ENCODE measurements at regions not wholly inside any gene's neighbourhood (a gene's known extent, or its start where the extent isn't known, plus 50 kb on each side); places are given as distances from the start of the nearest gene placed in this dataset.

DNA sequence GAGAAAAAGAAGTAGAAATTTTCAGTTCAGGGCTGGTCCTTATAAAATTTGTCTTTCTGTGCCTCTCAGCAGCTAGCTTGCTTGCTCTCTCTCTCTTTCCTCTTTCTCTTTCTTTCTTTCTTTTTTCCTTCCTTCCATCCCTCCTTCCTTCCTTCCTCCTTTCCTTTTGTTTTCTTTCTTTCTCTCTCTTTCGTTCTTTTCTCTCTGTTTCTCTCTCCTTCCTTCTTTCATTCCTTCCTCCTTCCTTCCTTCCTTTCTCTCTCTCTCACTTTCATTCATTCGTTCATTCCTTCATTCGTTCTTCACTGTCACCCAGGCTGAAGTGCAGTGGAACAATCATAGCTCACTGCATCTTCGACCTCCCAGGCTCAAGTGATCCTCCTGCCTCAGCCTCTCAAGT lies 69.3 kb upstream of the CPOX start:
- ChIA-PET CTCF (no interaction called here), POLR2A (ENCODE audit: unreplicated experiment) (no interaction called here)
- no peak overlapping the region for H3K4me2 ChIP-seq (ENCODE audit: low read depth, low read length)
- no peaks in the 10 kb centered on the region for H3K79me1 ChIP-seq (ENCODE audit: low read depth in 1 of 2, low read length in 2 of 2)
- no TSS peak for BruUV-seq (replicated peaks)
- dilution Hi-C loops (cut with HindIII; ENCODE audit: low sequenced_read_pairs, unreplicated experiment): no loop called here
- 80 to 92% methylated on average over 2 to 3 of the region's 4 CpGs for WGBS, 2 experiments (ENCODE audit: extremely low coverage in 2 of 2, insufficient read length in 1 of 2)
- H3K4me1 ChIP-seq (ENCODE audit: control insufficient read depth, insufficient read depth, low read length): no peaks in the 10 kb centered on the region
- no peak overlapping the region for H2AFZ ChIP-seq (replicated peaks; ENCODE audit: low read length, poor library complexity)
- H3K9ac ChIP-seq (ENCODE audit: low read depth, low read length): no peak overlapping the region
- no peak overlapping the region for H3K4ac ChIP-seq (ENCODE audit: low read depth, low read length)
- no peak for ATAC-seq (ENCODE audit: low read depth)
- peaks cover 10% of the 10 kb centered on the region for H3K27me3 ChIP-seq (ENCODE audit: control insufficient read depth, insufficient read depth, low read length)
- H2BK15ac ChIP-seq (ENCODE audit: low read depth, low read length): no peak overlapping the region
- intact Hi-C loops (cut with micrococcal nuclease): no loop called here
- no peak overlapping the region for H3K14ac ChIP-seq (replicated peaks; ENCODE audit: low read depth, low read length)
- H2BK20ac ChIP-seq (ENCODE audit: low read depth, low read length): no peak overlapping the region
- H4K8ac ChIP-seq (ENCODE audit: low read depth in 2 of 2, low read length in 2 of 2): no peak overlapping the region
- H4K5ac ChIP-seq (ENCODE audit: low read depth, low read length): no peak overlapping the region
- no peaks in the 10 kb centered on the region for H3K9me3 ChIP-seq (ENCODE audit: control insufficient read depth, insufficient read depth, low read length)
- no peaks in the 10 kb centered on the region for H3K36me3 ChIP-seq (ENCODE audit: control insufficient read depth, insufficient read depth, low read length)
- no peak overlapping the region for H2BK5ac ChIP-seq (ENCODE audit: low read depth, low read length, poor library complexity, severe bottlenecking)
- no peak overlapping the region for H3K27ac ChIP-seq (ENCODE audit: insufficient read depth, low read length)
- no peaks in the 10 kb centered on the region for H3K9me1 ChIP-seq (ENCODE audit: insufficient read depth, low read length)
- H3K23ac ChIP-seq (ENCODE audit: low read depth, low read length): no peak overlapping the region
- no peak overlapping the region for H2AK9ac ChIP-seq (replicated peaks; ENCODE audit: low read depth, low read length, poor library complexity)
- no peak for TF ChIP-seq RCOR1 (IDR thresholded peaks at IDR 0.05; ENCODE audit: insufficient replicate concordance, low read length)
- TF ChIP-seq CHD1 (IDR thresholded peaks at IDR 0.05; ENCODE audit: low read depth, low read length): no peak
- TF ChIP-seq, protein P1, sequence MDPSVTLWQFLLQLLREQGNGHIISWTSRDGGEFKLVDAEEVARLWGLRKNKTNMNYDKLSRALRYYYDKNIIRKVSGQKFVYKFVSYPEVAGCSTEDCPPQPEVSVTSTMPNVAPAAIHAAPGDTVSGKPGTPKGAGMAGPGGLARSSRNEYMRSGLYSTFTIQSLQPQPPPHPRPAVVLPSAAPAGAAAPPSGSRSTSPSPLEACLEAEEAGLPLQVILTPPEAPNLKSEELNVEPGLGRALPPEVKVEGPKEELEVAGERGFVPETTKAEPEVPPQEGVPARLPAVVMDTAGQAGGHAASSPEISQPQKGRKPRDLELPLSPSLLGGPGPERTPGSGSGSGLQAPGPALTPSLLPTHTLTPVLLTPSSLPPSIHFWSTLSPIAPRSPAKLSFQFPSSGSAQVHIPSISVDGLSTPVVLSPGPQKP (IDR thresholded peaks at IDR 0.05; ENCODE audit: borderline replicate concordance, low read depth, low read length): no peak
- TF ChIP-seq, protein P2, sequence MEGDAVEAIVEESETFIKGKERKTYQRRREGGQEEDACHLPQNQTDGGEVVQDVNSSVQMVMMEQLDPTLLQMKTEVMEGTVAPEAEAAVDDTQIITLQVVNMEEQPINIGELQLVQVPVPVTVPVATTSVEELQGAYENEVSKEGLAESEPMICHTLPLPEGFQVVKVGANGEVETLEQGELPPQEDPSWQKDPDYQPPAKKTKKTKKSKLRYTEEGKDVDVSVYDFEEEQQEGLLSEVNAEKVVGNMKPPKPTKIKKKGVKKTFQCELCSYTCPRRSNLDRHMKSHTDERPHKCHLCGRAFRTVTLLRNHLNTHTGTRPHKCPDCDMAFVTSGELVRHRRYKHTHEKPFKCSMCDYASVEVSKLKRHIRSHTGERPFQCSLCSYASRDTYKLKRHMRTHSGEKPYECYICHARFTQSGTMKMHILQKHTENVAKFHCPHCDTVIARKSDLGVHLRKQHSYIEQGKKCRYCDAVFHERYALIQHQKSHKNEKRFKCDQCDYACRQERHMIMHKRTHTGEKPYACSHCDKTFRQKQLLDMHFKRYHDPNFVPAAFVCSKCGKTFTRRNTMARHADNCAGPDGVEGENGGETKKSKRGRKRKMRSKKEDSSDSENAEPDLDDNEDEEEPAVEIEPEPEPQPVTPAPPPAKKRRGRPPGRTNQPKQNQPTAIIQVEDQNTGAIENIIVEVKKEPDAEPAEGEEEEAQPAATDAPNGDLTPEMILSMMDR (conservative IDR thresholded peaks at IDR 0.05; ENCODE audit: low read depth, low read length): no peak
- TF ChIP-seq POLR2A (IDR thresholded peaks at IDR 0.05; ENCODE audit: low read depth, low read length): no peak
- TF ChIP-seq FOS (IDR thresholded peaks at IDR 0.05; ENCODE audit: low read depth, low read length): no peak
- no peak for TF ChIP-seq MAFK (IDR thresholded peaks at IDR 0.05; ENCODE audit: low read depth, low read length)
- TF ChIP-seq, protein P3, sequence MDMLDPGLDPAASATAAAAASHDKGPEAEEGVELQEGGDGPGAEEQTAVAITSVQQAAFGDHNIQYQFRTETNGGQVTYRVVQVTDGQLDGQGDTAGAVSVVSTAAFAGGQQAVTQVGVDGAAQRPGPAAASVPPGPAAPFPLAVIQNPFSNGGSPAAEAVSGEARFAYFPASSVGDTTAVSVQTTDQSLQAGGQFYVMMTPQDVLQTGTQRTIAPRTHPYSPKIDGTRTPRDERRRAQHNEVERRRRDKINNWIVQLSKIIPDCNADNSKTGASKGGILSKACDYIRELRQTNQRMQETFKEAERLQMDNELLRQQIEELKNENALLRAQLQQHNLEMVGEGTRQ (IDR thresholded peaks at IDR 0.05; ENCODE audit: low read depth, low read length): no peak
- no peak for TF ChIP-seq BHLHE40 (IDR thresholded peaks at IDR 0.05; ENCODE audit: low read depth, low read length)
- no peak for TF ChIP-seq RFX5 (IDR thresholded peaks at IDR 0.05; ENCODE audit: low read depth, low read length)
- TF ChIP-seq RAD21 (IDR thresholded peaks at IDR 0.05; ENCODE audit: low read length): no peak
- no peak for TF ChIP-seq SMC3 (IDR thresholded peaks at IDR 0.05; ENCODE audit: low read depth, low read length)
- no peak for TF ChIP-seq CEBPB (IDR thresholded peaks at IDR 0.05; ENCODE audit: low read depth, low read length)
- no peak for TF ChIP-seq NFE2L2 (IDR thresholded peaks at IDR 0.05; ENCODE audit: low read depth, low read length)
- no peak for TF ChIP-seq MXI1 (IDR thresholded peaks at IDR 0.05; ENCODE audit: borderline replicate concordance, low read depth, low read length)
- TF ChIP-seq MAZ (IDR thresholded peaks at IDR 0.05; ENCODE audit: borderline replicate concordance, low read depth, low read length): no peak
- in situ Hi-C loops (cut with MboI; ENCODE audit: low sequenced_read_pairs): no loop called here
- no peak overlapping the region for H4K91ac ChIP-seq (ENCODE audit: insufficient read depth, low read depth, low read length)
- DNase-seq: no peak
- no peak overlapping the region for H3K56ac ChIP-seq (ENCODE audit: extremely low read depth, insufficient read depth, low read length)
- no peak overlapping the region for H2AK5ac ChIP-seq (ENCODE audit: low read depth, low read length)
- H3K4me3 ChIP-seq (ENCODE audit: insufficient read depth, low read depth, low read length): no peak overlapping the region
- H4K20me1 ChIP-seq (ENCODE audit: insufficient read depth, low read length): no peaks in the 10 kb centered on the region
- H3K18ac ChIP-seq (ENCODE audit: low read depth, low read length): no peak overlapping the region
- H2BK120ac ChIP-seq (ENCODE audit: low read depth, low read length): no peak overlapping the region
